Kasumi-1 (cell line): ENCODE measurements at regions not wholly inside any gene's neighbourhood (a gene's known extent, or its start where the extent isn't known, plus 50 kb on each side); places are given as distances from the start of the nearest gene placed in this dataset.

ENCODE experiments used
- DNase-seq, 2 experiments: peaks; one replicate each; lab custom pipeline; 2025; lab: John Stamatoyannopoulos, UW

GRCh38 chr15:96390986-96391385, 60.5 kb downstream of the NR2F2 start:
- DNase-seq, result no peak

DNA sequence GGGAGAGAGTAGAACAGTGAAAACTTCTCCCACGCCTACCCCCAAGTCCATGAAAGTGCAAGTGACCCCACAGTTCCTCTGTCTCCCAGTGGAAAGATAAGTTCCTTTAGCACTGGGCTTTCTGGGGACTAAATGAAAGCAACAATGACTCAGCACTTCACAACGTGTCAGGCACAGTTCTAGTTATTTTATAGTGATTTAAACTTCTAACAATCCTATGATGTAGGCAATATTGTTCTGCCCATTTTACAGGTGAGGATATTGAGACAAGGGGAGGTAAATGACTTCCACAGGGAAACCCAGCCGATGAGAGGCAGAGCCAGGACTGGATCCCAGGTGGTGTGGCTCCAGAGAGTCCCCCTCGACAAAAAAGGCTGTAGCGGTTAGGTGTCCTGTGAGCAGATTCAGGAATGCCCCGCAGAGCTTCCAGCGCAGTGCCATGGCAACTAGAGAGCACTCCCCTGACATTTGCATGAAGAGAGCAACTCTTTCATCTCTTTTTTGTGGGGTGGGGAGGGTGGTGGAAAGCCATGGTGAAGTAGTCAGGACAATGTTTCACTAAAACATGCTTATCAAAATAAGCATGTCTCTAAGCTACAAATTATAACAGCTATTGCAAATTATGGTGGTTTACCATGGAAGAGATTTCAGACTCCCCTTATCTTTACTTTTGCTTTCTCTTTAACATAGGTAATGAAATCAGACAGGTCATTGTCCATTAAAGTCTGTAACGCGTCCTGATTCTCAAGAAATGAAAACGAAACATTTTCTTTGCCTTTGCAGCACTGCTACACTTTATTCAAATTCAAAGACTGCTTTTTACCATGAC, 62.1 kb downstream of the NR2F2 start:
- DNase-seq, result no peak

DNA sequence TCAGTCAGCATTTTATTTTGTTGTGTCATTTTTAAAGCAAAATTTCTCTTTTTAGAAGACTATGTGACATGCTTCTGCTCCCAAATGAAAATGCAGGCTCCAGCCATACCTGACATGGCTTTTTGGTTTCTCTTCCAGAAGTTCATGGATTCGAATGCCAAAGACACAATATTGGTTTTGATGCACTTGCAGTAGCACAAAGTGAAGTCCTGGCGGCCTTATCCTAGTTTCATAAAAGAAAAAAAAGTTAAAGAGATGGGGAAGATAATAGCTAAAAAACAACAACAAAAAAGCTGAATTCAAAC, 62.7 kb downstream of the NR2F2 start:
- DNase-seq, result no peak

- no peak for DNase-seq
Observed at GRCh38 chr15:96395687-96396086, 65.2 kb downstream of the NR2F2 start.

DNA sequence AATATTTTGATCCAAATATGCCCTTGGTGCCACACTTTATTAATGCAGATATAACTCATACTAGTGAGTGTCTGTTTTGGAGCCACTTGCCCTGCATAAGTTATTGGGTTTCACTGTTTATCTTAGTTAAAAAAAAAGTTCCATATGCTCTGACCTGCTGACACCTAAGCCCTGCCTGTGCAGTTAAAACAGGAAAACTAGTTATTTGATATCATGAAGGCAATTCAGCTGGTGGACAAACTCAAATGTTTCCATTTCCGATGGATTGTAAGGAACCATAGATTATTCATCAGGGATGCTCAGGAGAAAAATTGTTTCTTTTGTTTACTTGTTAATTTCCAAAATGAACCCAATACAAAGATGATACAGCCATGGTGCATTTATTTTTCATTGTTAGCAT, 68.3 kb downstream of the NR2F2 start:
- DNase-seq, result no peak

GRCh38 chr15:96402403-96402802, 71.9 kb downstream of the NR2F2 start:
- no peak for DNase-seq

DNA sequence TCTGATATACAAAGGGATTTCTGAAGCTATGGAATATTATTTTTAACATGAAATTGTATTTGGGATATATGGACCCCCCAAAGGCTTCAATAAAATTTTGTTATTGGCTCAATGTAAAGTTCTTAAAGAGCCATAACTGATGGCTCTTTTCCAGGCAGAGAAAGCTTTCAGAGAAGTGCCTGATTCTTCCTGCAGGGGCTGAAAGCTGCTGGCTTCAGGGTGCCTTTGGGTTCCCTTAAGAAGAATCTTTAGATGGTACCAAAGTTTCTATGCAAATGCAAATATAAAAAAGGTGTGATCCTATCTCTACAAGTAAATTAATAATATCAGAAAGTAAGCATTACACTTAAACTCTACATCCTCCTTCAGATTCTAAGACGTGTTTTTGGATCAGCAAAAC, 72.6 kb downstream of the NR2F2 start:
- DNase-seq, result no peak

- DNase-seq, result no peak
Observed at GRCh38 chr15:96403932-96404331, 73.4 kb downstream of the NR2F2 start.

DNA sequence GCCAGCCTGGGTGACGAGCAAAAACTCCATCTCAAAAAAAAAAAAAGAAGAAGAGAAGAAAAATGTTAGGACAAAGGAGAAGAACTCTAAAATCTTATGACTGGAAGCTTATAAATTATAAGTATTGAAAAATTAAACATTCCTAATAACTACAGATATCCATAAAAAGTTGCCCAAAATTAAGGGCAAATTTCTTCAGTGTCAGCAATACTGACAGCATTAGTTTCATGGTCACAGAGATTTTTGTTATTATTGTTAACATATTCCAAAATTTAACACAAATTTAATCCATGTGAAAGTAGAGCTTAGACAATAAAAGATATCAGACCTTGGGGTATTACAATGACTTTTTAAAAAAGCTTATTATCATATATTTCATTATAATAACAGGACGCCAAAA, 74.1 kb downstream of the NR2F2 start:
- DNase-seq, result no peak

- no peak for DNase-seq
Observed at GRCh38 chr15:96406291-96406690, 75.8 kb downstream of the NR2F2 start.

- DNase-seq, result no peak
Observed at GRCh38 chr15:96406701-96407100, 76.2 kb downstream of the NR2F2 start.

- no peak for DNase-seq
Observed at GRCh38 chr15:96407482-96407881, 77.0 kb downstream of the NR2F2 start.

GRCh38 chr15:96408591-96409183, 78.2 kb downstream of the NR2F2 start:
- no peak for DNase-seq

- no peak for DNase-seq
Observed at GRCh38 chr15:96409215-96410138, 79.0 kb downstream of the NR2F2 start.

- DNase-seq, result no peak
Observed at GRCh38 chr15:96410175-96411055, 79.9 kb downstream of the NR2F2 start.

- DNase-seq, result no peak
Observed at GRCh38 chr15:96411056-96412031, 80.8 kb downstream of the NR2F2 start.

DNA sequence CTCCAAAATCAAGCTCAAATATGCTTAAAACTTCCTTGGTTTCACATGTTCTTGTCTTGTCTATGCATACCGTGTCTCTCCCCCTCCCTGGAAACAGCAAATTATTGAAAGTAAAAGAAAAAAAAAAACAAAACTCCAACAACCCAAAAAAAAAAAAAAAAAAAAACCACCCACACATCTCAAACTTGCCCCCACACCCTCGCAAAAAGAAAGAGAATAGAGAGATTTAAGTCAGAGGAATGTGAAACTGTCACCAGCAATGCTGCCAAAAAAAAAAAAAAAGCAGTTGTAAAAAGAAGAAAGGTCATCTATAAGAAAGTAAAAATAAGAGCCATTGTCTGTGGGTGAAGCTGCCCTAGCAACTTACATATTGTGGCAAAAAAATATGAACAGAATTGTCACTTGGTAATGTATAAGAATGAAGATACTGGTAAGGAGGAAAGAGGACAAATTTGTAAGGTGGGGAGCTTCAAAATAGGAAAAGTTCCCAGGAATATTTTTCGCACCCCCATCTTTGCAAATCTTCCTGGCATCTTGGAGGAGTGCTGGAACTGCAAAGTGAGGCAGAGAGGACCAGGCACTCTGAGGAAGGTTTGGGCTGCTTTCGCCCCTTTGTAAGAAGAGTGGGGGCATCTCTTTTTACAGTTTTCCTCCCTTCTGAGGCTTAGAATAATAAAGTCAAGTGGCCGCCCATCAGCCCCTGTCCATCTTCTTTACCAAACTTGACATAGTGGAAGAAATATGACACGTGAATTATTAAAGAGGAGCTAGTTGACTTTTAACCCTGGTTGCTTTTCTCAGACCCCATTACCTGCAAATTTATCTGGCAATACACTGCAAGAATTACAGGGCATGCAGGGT, 81.8 kb downstream of the NR2F2 start:
- no peak for DNase-seq

DNA sequence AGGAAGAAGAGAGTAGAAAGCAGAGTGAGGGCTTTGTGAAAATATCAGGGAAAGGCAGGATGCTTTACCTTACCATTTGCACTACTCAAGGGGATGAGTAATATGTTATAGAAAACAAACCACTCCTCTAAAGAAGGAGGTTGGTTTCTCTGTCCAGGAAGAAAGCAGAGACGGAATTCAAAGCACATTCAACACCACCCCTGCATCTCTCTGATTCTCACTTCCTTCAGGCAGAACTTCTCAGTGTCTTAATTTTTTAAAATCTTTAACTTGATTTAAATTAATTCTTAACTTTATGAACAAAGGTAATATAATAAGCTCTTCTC, 82.4 kb downstream of the NR2F2 start:
- DNase-seq, result no peak

DNA sequence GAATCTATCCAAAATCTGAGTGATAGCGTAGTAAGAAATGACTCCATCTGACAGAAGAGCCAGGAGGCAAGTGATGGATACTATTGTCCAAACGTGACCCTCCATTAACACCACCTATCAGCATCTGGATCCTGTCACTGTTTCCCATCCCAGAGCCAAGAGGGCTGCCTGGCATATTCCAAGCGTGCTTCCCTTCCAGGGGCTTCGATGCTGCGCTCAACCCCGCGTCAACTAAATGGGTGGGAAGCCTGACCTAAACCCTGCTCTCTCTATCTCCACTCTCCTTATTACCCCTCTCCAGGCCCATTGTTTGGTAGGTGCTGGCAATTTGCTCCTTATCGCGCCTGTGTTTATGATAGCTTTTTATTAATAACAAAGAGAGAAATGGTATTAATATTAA, 83.2 kb downstream of the NR2F2 start:
- no peak for DNase-seq

DNA sequence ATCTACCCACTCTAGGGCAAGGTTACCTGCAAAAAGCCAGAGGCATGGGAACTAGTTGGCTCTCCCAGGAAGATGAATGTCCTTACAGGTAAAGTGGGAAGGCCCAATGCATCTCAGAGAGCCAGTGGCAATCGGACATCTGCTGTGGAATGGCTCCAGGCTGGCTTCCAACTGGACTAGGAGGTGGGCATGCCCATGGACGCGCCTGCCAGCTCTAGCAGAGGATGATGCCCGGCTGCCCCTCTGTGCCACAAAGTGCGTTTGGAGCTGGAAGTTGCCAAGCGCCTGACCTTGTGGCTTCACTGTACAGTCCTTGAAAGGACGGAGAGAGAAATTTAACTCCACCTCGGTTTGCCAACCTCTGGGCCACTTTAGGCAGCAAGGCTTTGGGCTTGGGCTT, 84.4 kb downstream of the NR2F2 start:
- DNase-seq, result no peak
